ENCODE measurements at regions not wholly inside any gene's neighbourhood (a gene's known extent, or its start where the extent isn't known, plus 50 kb on each side); places are given as distances from the start of the nearest gene placed in this dataset.

- POLR2A ChIA-PET (ENCODE audit: low non-redundant PET) = no interaction called here
- DNase-seq (ENCODE audit: low spot score) = no peak
- H3K27ac ChIP-seq = no peak overlapping the region
- CTCF ChIA-PET = interaction anchor here (0.6 to 0.7 kb wide), 3 partner anchors 13 to 103 kb away, joined by 3 to 4 read pairs (median 3); no protein-coding TSS in a partner anchor
- TF ChIP-seq CTCF (conservative IDR thresholded peaks at IDR 0.05; ENCODE audit: low read depth) = no peak
Observed at GRCh38 chr4:98195005-98195404, 51.7 kb upstream of the STPG2 start.

- no peak for TF ChIP-seq CTCF (conservative IDR thresholded peaks at IDR 0.05; ENCODE audit: low read depth)
- no peak overlapping the region for H3K27ac ChIP-seq
- ChIA-PET CTCF (no interaction called here), POLR2A (ENCODE audit: low non-redundant PET) (no interaction called here)
- DNase-seq (ENCODE audit: low spot score) = no peak
Observed at GRCh38 chr4:98193459-98194105, 50.3 kb upstream of the STPG2 start.

Data from RWPE1 (cell line).